Activated naive CD8-positive, alpha-beta T cell treated with anti-CD3 and anti-CD28 coated beads for 36 hours (primary cell): ENCODE measurements at regions not wholly inside any gene's neighbourhood (a gene's known extent, or its start where the extent isn't known, plus 50 kb on each side); places are given as distances from the start of the nearest gene placed in this dataset.

Experiments used
- DNase-seq: peaks from one replicate; pipeline ENCODE4 v3.0.0; 2021
- H3K27ac Mint-ChIP-seq: one replicate; pipeline ENCODE4 v1.8.0; 2022; ENCODE audit warnings: mild to moderate bottlenecking, moderate library complexity, mixed read lengths
- H3K27me3 Mint-ChIP-seq: one replicate; pipeline ENCODE4 v1.8.0; 2022; ENCODE audit warnings: mild to moderate bottlenecking, mixed read lengths
- H3K36me3 Mint-ChIP-seq: one replicate; pipeline ENCODE4 v1.8.0; 2021; ENCODE audit warnings: mild to moderate bottlenecking, mixed read lengths
- H3K4me1 Mint-ChIP-seq: one replicate; pipeline ENCODE4 v1.8.0; 2021; ENCODE audit warnings: mixed read lengths
- H3K4me3 Mint-ChIP-seq: one replicate; pipeline ENCODE4 v1.8.0; 2022; ENCODE audit warnings: mild to moderate bottlenecking, moderate library complexity, mixed read lengths
- H3K9me3 Mint-ChIP-seq: one replicate; pipeline ENCODE4 v1.8.0; 2022; ENCODE audit warnings: mixed read lengths

DNA sequence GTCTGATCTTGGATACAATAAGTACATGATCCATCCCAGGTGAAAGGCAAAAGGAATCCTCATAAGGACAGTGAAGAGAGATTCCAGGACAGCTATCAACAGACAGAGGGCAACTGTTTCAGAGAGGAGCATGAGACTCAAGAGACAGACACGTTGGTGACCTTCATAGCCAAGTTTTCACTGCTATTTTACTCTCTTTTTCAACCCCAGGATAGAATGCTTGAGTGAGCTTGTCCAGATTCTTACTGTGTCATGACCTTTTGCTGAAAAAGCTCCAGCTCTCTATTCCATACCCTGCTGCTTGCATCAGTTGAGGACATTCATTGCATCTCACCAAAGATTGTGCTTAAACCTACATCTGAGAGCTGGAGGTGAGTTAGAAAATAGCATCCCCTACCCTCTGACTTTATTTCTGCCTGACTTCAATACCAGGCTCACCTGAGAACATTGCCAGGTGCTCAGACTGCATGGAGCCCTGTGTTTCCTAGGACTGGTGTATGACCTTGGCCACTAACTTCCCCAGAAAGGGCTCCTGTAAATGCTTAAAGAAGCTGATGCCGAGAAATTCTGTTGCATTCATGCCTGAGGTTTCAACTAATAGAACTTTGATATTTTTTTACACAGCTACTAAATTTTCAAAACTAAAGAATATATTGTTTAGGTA, 70.4 kb upstream of the TMEM17 start:
- Mint-ChIP-seq H3K4me1 (peaks cover 2% of the 10 kb centered on the region), H3K9me3 (no peaks in the 10 kb centered on the region), H3K4me3 (no peak overlapping the region), H3K27ac (no peak overlapping the region), H3K36me3 (no peaks in the 10 kb centered on the region), H3K27me3 (peaks cover 18% of the 10 kb centered on the region)
- DNase-seq = no peak

DNA sequence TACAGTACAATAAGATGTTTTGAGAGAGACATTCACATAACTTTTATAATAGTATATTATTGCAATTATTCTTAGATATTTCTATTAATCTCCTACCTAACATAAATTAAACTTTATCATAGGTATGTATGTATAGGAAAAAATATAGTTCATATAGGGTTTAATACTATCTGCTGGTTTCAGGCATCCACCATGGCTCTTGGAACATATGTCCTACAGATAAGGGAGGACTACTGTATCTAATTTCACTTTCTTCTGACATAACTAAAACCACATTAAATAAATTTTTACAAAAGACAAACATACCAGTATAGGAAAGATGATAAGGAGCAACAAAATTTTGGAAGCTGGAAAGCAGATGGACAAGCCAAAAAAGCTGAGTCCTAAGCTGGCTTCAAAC, 67.9 kb upstream of the TMEM17 start:
- Mint-ChIP-seq H3K4me1 (no peaks in the 10 kb centered on the region), H3K9me3 (no peaks in the 10 kb centered on the region), H3K27me3 (peaks cover 32% of the 10 kb centered on the region), H3K27ac (no peak overlapping the region), H3K36me3 (no peaks in the 10 kb centered on the region), H3K4me3 (no peak overlapping the region)
- no peak for DNase-seq

DNA sequence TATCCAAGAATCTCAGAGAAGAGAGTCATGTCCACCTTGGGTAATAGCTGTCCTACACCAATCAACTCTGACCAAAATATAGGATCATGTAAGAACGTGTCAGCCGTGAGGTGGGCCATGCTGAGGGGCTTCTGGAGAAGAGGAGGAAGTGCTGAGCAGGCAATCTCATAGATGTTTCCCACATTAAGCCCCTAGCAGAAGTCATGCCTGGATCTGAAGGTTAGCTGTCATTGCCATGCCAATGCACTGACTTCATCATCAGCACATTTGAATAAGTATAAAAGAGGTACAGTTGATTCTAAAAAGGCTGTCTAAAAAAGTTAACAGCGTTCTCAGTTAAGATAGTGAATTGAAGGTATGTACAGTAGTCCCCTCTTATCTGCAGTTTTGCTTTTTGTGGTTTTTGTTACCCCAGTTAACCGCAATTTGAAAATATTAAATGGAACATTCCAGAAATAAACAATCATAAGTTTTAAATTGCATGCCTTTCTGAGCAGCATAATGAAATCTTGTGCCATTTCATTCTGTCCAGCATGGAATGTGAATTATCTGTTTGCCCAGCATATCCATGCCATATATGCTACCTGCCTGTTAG, 67.2 kb upstream of the TMEM17 start:
- H3K27me3 Mint-ChIP-seq = peaks cover 32% of the 10 kb centered on the region
- no peaks in the 10 kb centered on the region for H3K4me1 Mint-ChIP-seq
- H3K9me3 Mint-ChIP-seq = no peaks in the 10 kb centered on the region
- H3K4me3 Mint-ChIP-seq = no peak overlapping the region
- DNase-seq = no peak
- no peaks in the 10 kb centered on the region for H3K36me3 Mint-ChIP-seq
- H3K27ac Mint-ChIP-seq = no peak overlapping the region

DNA sequence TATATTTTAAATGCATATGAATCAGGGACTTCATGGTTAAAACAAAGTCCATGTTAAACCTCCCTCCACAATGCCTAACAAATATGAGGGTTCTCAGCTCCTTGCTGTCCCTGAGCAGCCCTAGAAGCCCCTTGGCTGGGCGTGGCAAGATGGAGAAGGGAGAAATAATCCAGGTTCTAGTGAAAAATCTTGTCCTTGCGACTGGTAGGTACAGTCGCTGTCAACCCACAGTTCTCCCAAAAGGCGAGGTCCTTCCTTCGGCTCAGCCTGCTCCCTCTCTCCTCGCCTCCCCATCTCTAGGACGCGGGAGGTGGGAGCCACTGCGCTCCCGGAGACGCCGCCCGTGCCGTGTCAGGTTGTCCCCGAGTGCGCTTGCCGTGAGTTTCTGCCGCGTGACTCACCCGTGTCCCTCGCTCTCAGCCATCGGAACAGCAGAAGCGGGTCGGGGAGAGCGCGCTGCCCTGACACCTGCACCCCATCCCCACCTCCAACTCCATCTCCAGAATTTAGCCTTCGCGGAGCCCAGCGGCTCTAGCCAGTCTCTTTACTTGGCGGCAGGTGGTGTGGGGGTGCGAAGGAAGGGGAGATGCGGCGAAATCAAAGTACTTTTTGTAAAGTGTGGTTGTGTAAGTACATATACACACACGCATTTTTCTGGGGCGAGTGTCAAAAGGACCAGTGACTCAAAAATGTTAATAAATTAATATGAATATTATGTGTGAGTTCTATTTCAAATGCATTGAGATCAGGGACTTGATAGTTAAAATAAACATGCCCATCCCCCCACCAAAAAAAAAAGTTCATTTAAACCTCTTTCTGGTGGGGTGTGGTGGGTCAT, 65.1 kb upstream of the TMEM17 start:
- H3K36me3 Mint-ChIP-seq = no peaks in the 10 kb centered on the region
- peaks cover 32% of the 10 kb centered on the region for H3K27me3 Mint-ChIP-seq
- H3K4me1 Mint-ChIP-seq = no peaks in the 10 kb centered on the region
- H3K27ac Mint-ChIP-seq = no peak overlapping the region
- no peaks in the 10 kb centered on the region for H3K9me3 Mint-ChIP-seq
- no peak overlapping the region for H3K4me3 Mint-ChIP-seq
- DNase-seq = peak; percentile 3

DNA sequence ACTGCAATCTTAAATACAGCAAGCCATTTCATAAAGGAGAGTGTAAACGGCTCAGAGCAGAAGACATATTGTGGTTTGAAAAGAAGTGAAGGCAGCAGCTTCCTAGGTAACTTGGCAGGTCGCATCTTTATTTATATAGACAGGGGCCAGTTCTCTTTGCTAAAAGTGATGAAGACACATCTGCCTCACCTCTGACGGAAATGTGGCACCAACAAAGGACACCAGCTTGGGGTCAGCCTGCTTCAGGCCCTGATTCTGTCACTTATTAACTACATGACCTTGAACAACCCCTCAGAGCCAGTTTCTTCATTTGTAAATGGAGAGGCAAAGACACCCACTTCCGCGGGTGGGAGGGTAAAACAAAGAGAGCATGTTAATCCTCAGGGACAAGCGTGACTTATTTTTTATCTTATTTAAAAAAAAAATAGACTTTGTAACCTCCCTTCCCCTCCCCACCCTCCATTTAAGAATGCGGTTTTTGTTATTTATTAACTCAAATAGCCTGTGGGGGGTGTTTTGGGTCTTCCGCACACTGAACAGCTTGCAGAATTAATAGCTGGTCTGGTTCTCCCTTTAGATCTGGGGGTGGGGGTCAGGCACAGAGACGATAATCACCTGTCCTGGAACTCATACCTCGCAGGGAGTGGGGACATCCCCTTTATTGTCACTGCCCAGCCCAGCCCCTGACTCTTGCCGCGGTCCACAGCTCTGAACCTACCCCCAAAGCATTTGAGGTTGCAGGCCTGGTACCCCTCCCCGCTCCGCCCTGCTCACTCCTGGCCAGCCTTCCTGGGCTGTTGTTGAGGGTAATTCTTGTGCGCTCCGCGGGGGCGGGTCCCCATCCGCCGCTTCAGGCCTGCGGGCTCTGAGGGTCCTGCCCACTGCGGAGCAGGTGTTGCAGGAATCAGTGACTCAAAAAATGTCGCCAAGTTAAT, 64.2 kb upstream of the TMEM17 start:
- no peak for DNase-seq
- Mint-ChIP-seq H3K9me3 (no peaks in the 10 kb centered on the region), H3K36me3 (no peaks in the 10 kb centered on the region), H3K27ac (no peak overlapping the region), H3K27me3 (peaks cover 32% of the 10 kb centered on the region), H3K4me3 (no peak overlapping the region), H3K4me1 (no peaks in the 10 kb centered on the region)

DNA sequence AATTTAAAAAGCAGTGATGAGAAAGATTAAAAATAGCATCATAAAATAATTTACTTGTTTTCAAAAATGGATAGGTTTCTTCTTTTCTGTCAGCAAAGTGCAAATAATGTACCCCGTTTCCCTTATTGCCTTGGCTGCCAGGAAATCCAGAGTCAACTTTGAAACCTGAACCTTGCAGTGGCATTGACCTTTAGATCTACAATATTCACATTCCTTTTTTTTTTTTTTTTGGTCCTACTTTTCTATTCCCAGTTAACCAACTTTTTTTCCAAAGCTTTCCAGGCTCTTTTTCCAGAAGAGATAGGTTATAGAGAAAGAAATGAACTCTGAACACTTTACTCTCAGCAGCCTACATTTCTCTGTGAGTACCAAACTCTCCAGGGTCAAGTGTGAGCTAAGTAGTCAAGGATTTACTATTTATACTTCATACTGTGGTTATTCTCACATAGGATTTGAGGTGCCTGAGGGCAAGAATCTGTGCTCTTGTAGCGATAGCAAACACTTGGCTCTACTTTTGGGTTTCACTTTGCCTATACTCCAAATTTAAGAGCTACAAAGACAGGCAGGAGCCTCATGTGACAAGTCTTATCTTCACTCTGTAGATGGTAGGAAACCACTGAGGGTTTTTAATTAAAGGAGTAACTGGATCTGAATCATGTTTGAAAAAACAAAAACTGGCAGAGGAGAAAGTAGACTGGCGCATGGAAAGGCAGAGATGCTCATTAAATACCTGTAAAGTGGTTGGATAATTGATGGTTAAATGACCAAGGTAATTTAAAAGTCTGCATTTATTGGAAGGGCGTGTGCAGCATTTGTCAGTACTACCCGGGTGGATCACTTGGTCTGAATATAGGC, 63.2 kb upstream of the TMEM17 start:
- no peak for DNase-seq
- no peak overlapping the region for H3K27ac Mint-ChIP-seq
- no peak overlapping the region for H3K4me3 Mint-ChIP-seq
- no peaks in the 10 kb centered on the region for H3K36me3 Mint-ChIP-seq
- no peaks in the 10 kb centered on the region for H3K4me1 Mint-ChIP-seq
- H3K9me3 Mint-ChIP-seq = no peaks in the 10 kb centered on the region
- H3K27me3 Mint-ChIP-seq = peaks cover 28% of the 10 kb centered on the region

DNA sequence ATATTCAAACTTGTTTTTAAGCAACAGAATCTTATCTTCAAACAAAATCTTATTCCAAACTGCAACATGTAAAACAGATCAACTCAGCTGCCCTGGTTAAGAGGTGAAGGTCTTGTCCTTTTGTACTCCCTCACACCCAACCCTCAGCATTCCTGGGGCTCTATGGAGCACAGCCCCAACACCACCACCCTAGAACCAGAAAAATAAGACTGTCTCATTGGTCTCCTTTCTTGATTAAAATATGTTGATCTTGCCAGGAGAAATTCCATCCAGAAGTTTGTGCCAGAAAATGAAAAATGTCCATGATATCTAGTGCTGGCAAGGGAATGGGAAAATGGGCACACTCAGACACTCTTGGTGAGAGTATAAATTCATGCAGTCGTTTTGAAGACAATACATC, 62.1 kb upstream of the TMEM17 start:
- no peak overlapping the region for H3K4me3 Mint-ChIP-seq
- H3K27me3 Mint-ChIP-seq = peaks cover 27% of the 10 kb centered on the region
- no peak for DNase-seq
- no peaks in the 10 kb centered on the region for H3K4me1 Mint-ChIP-seq
- H3K36me3 Mint-ChIP-seq = no peaks in the 10 kb centered on the region
- no peaks in the 10 kb centered on the region for H3K9me3 Mint-ChIP-seq
- H3K27ac Mint-ChIP-seq = no peak overlapping the region

DNA sequence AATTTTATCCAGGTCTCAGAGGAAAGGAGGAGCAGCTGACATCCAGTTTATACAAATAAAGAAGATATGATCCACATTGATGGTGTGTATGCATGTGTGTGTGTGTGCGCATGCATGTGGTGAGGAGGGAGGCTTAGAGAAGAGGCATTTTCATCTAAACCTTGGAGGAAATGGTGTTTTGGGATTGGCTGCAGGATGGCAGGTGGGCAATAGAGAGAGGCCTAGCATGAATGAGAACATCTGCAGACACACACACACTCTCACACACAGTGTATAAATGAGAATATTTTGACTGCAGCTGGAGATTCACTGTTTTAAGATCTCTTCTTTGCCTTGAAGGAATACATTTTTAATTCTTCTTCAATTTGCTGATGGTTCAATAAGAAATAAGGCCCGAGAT, 61.7 kb upstream of the TMEM17 start:
- Mint-ChIP-seq H3K9me3 (no peaks in the 10 kb centered on the region), H3K36me3 (no peaks in the 10 kb centered on the region), H3K4me1 (no peaks in the 10 kb centered on the region), H3K27ac (no peak overlapping the region), H3K27me3 (peaks cover 23% of the 10 kb centered on the region), H3K4me3 (no peak overlapping the region)
- DNase-seq = no peak

DNA sequence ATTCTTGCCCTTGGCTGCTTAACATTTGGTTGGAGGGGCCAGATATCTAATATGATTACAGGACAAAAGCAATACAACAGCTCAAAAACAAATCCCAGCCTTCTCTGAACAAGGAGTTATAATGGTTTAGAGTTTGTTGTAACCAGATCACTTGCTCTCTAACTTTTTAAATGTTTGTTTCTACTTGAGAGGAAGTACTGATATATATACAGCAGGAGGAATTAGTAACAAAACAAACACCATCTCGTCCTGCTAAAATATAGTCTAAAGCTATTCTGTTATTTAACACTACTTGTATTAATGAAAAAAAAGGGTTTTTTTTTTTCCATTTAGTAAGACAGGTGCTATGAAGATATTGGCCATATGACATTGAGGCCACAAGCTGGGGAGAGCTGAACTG, 60.9 kb upstream of the TMEM17 start:
- peaks cover 22% of the 10 kb centered on the region for H3K27me3 Mint-ChIP-seq
- no peak overlapping the region for H3K27ac Mint-ChIP-seq
- H3K9me3 Mint-ChIP-seq = no peaks in the 10 kb centered on the region
- no peaks in the 10 kb centered on the region for H3K4me1 Mint-ChIP-seq
- H3K4me3 Mint-ChIP-seq = no peak overlapping the region
- no peak for DNase-seq
- no peaks in the 10 kb centered on the region for H3K36me3 Mint-ChIP-seq

DNA sequence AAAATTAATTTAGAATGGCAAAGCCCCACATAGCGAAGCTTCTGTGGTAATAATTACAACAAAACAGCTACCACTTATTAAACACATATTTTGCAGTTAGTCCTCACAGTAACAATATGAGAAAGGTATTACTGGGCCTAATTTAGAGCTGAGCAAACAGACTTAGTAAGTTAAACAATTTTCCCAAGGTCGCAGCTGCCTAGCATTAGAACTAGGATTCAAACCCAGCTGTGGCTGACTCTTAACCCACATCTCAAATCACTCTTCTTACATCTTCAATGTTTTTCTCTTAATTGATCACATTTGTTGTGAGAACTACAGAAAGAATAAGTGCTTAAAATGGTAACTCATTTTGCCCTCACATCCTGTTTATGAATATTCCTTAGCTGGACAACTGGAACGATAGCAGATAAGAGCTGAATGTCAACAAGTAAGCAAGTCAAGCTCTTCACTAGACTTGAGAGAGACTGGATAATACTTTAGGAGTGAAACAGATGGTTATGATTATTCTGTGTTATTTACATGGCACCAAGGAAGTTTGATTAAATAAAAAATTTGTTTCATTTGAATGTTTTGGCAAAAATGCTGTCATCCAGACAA, 59.4 kb upstream of the TMEM17 start:
- DNase-seq = no peak
- Mint-ChIP-seq H3K4me1 (no peaks in the 10 kb centered on the region), H3K9me3 (no peaks in the 10 kb centered on the region), H3K27ac (no peak overlapping the region), H3K27me3 (peaks cover 16% of the 10 kb centered on the region), H3K36me3 (no peaks in the 10 kb centered on the region), H3K4me3 (no peak overlapping the region)

DNA sequence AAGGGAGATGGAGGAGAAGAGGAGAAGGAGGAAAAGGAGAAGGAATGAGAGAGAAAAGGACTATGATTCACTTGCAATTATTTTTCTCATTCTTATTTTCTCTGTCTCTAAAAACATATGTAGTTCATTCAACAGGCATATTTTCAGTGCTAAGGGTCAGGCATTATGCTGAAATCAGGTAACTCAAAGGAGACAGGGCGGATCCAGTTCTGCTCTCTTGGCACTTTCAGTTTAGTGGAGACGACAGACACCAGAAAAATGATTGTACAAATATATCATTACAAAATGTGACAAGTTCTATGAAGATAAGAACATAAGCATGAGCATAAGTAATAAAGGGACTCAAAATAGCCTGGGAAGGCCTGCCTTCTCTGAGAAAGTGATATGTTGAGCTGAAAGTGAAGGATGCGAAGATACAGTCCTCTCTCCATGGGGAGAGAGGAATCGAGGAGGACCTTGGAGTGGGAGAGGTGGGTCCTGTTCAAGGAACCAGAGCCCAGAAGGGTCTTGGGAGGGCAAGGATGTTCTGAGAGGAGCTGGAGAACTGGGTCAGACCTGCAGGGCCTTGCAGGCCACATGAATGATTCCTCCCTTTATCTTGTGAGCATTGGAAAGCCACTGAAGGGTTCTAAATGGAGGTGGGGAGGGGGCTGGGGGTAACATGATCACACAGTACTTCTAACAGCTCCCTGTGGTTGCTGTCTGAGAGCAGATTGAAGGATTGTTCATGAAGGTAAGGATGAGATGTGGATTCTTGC, 58.6 kb upstream of the TMEM17 start:
- no peaks in the 10 kb centered on the region for H3K9me3 Mint-ChIP-seq
- no peak overlapping the region for H3K4me3 Mint-ChIP-seq
- no peaks in the 10 kb centered on the region for H3K36me3 Mint-ChIP-seq
- H3K4me1 Mint-ChIP-seq = no peaks in the 10 kb centered on the region
- H3K27me3 Mint-ChIP-seq = peaks cover 11% of the 10 kb centered on the region
- no peak overlapping the region for H3K27ac Mint-ChIP-seq
- no peak for DNase-seq

DNA sequence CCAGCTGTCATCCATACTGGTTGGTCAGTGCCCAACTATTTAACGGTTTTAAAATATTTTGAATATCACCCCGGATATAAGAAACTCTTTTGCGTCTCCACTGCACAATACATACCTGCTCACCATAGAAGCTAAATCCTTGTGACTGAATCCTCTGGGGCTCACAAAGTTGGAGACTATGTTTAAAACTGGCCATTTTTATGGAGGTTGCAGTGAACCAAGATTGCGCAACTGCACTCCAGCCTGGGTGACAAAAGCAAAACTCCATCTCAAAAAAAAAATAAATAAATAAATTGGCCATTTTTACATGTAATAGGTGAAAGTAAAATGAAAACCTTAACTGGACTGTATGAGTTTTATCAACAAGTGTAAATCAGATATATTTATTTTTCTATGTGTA, 55.6 kb upstream of the TMEM17 start:
- Mint-ChIP-seq H3K36me3 (no peaks in the 10 kb centered on the region), H3K27me3 (peaks cover 8% of the 10 kb centered on the region), H3K27ac (no peak overlapping the region), H3K4me1 (no peaks in the 10 kb centered on the region), H3K4me3 (no peak overlapping the region), H3K9me3 (peaks cover 6% of the 10 kb centered on the region)
- no peak for DNase-seq

DNA sequence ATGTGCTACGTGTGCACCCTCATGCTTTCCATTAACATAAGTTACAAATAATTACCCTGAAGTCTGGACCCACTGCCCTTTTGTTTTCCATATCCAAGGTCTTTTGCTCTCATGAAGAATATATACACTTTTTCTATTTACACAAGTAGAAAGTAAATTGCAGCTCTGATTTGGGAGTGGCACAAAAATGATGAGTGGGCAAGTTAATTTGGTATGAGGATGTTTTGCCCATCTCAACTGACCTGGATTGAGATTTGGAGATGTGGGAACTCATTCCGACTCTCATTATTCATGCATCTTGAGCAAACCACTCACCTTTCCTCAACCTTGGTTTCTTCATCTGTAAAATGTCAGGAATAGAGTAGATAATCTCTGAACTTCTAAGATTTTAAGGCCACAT, 53.6 kb upstream of the TMEM17 start:
- H3K27me3 Mint-ChIP-seq = peaks cover 11% of the 10 kb centered on the region

More for the DNA sequence above, 53.6 kb upstream of the TMEM17 start:
- H3K27ac Mint-ChIP-seq = no peak overlapping the region
- DNase-seq = no peak
- H3K4me3 Mint-ChIP-seq = no peak overlapping the region
- no peaks in the 10 kb centered on the region for H3K4me1 Mint-ChIP-seq
- H3K9me3 Mint-ChIP-seq = peaks cover 6% of the 10 kb centered on the region
- H3K36me3 Mint-ChIP-seq = no peaks in the 10 kb centered on the region
